Tibial artery (tissue), 4 donors: ENCODE measurements at regions not wholly inside any gene's neighbourhood (a gene's known extent, or its start where the extent isn't known, plus 50 kb on each side); places are given as distances from the start of the nearest gene placed in this dataset.

Experiments
- DNase-seq, 2 donors: peaks; one replicate each; pipeline ENCODE4 v3.0.0-alpha.2; 2019
- H3K27ac ChIP-seq, 2 donors: fragments of 200-600 bp; sonication (generic) in 1 of 2; 1 replicate in 1 of 2; 2 replicates in 1 of 2; pipeline ENCODE4 v1.5.1; 2018 to 2019; ENCODE audit warnings: mild to moderate bottlenecking in 1 of 2
- H3K27me3 ChIP-seq, 2 donors: fragments of 200-600 bp; sonication (generic) in 1 of 2; one replicate each; pipeline versions ENCODE4 v1.5.1 to v1.6.0; 2016 to 2019
- H3K36me3 ChIP-seq, 3 donors: fragments of 200-600 bp; sonication (generic) in 2 of 3; one replicate each; pipeline ENCODE4 v1.5.1; 2016 to 2019; ENCODE audit warnings: mild to moderate bottlenecking in 2 of 3
- H3K4me1 ChIP-seq, 4 donors: fragments of 200-600 bp; sonication (generic) in 2 of 4; 1 replicate in 3 of 4; 2 replicates in 1 of 4; pipeline ENCODE4 v1.5.1; 2016 to 2019
- H3K4me3 ChIP-seq, 2 donors: fragments of 200-600 bp; sonication (generic) in 1 of 2; 1 replicate in 1 of 2; 2 replicates in 1 of 2; pipeline ENCODE4 v1.5.1; 2018 to 2019; ENCODE audit warnings: mild to moderate bottlenecking in 2 of 2
- H3K9me3 ChIP-seq, 3 donors: fragments of 200-600 bp; sonication (generic) in 1 of 3; one replicate each; pipeline ENCODE4 v1.5.1; 2016 to 2019
- CTCF ChIP-seq, 2 experiments: fragments of 200-600 bp in 1 of 2; fragments of 450-650 bp in 1 of 2; IDR thresholded peaks; one replicate each; pipeline ENCODE4 v1.5.1; 2017 to 2019; ENCODE audit warnings: antibody characterized with exemption in 2 of 2, mild to moderate bottlenecking in 1 of 2, moderate library complexity in 1 of 2
- intact Hi-C: fragments of 100-400 bp; cut with DNase I; formaldehyde crosslinking; loops from one replicate; pipeline ENCODE4 v1.15.0; 2023; ENCODE audit warnings: low total_unique reads

GRCh38 chr22:48275412-48275811 lies 1513.0 kb downstream of the TBC1D22A start:
- Histone ChIP-seq H3K9me3 (no peaks in the 10 kb centered on the region), H3K36me3 (no peaks in the 10 kb centered on the region), H3K27me3 (peaks cover 0 to 17% of the 10 kb centered on the region in 2 donors), H3K4me1 (peaks cover 0 to 5% (median 0%) of the 10 kb centered on the region in 4 donors), H3K27ac (no peak overlapping the region), H3K4me3 (no peak overlapping the region)
- intact Hi-C loops, result no loop called here
- DNase-seq, result no peak
- no peak for TF ChIP-seq CTCF (IDR thresholded peaks at IDR 0.05)

GRCh38 chr22:48270731-48271130 lies 1508.3 kb downstream of the TBC1D22A start:
- Histone ChIP-seq H3K9me3 (no peaks in the 10 kb centered on the region), H3K4me1 (no peaks in the 10 kb centered on the region), H3K27ac (no peak overlapping the region), H3K36me3 (no peaks in the 10 kb centered on the region), H3K27me3 (no peaks in the 10 kb centered on the region), H3K4me3 (no peak overlapping the region)
- DNase-seq, result no peak
- intact Hi-C loops, result no loop called here
- TF ChIP-seq CTCF (IDR thresholded peaks at IDR 0.05), result no peak

GRCh38 chr22:48268771-48269552 lies 1506.5 kb downstream of the TBC1D22A start:
- H3K27me3 ChIP-seq, result no peaks in the 10 kb centered on the region
- no peaks in the 10 kb centered on the region for H3K9me3 ChIP-seq
- no peak for DNase-seq
- no peak overlapping the region for H3K27ac ChIP-seq
- H3K4me1 ChIP-seq, result no peaks in the 10 kb centered on the region
- no peak for TF ChIP-seq CTCF (IDR thresholded peaks at IDR 0.05)
- intact Hi-C loops, result no loop called here
- H3K36me3 ChIP-seq, result no peaks in the 10 kb centered on the region
- H3K4me3 ChIP-seq, result no peak overlapping the region

GRCh38 chr22:48268293-48268692 lies 1505.8 kb downstream of the TBC1D22A start:
- Histone ChIP-seq H3K4me3 (no peak overlapping the region), H3K36me3 (no peaks in the 10 kb centered on the region), H3K4me1 (no peaks in the 10 kb centered on the region), H3K9me3 (no peaks in the 10 kb centered on the region), H3K27me3 (no peaks in the 10 kb centered on the region), H3K27ac (no peak overlapping the region)
- intact Hi-C loops, result no loop called here
- TF ChIP-seq CTCF (IDR thresholded peaks at IDR 0.05), result no peak
- DNase-seq, result no peak

- TF ChIP-seq CTCF (IDR thresholded peaks at IDR 0.05), result no peak
Observed at GRCh38 chr22:48267681-48268080, 1505.2 kb downstream of the TBC1D22A start.

More at GRCh38 chr22:48267681-48268080, 1505.2 kb downstream of the TBC1D22A start:
- H3K36me3 ChIP-seq, result no peaks in the 10 kb centered on the region
- no peaks in the 10 kb centered on the region for H3K27me3 ChIP-seq
- intact Hi-C loops, result no loop called here
- H3K27ac ChIP-seq, result no peak overlapping the region
- no peaks in the 10 kb centered on the region for H3K4me1 ChIP-seq
- DNase-seq, result no peak
- H3K4me3 ChIP-seq, result no peak overlapping the region
- H3K9me3 ChIP-seq, result no peaks in the 10 kb centered on the region
